Ectodermal cell (in vitro differentiated cells): ENCODE measurements at regions not wholly inside any gene's neighbourhood (a gene's known extent, or its start where the extent isn't known, plus 50 kb on each side); places are given as distances from the start of the nearest gene placed in this dataset.

ENCODE experiments used
- H3K27ac ChIP-seq: 2 replicates; pipeline ENCODE4 v1.7.0; 2013; ENCODE audit warnings: mild to moderate bottlenecking, low read depth, low read length; ENCODE audit not compliant: insufficient read depth, poor library complexity, severe bottlenecking
- H3K27me3 ChIP-seq: 2 replicates; pipeline ENCODE4 v1.7.0; 2013; ENCODE audit warnings: mild to moderate bottlenecking, low read length; ENCODE audit not compliant: insufficient read depth, control insufficient read depth, poor library complexity, severe bottlenecking
- H3K36me3 ChIP-seq: one replicate; pipeline ENCODE4 v1.7.0; 2013; ENCODE audit warnings: low read length; ENCODE audit not compliant: control insufficient read depth, insufficient read depth
- H3K4me1 ChIP-seq: one replicate; pipeline ENCODE4 v1.7.0; 2013; ENCODE audit warnings: low read length; ENCODE audit not compliant: control insufficient read depth, insufficient read depth
- H3K4me3 ChIP-seq: 2 replicates; pipeline ENCODE4 v1.7.0; 2013; ENCODE audit warnings: low read depth, low read length, control low read depth; ENCODE audit not compliant: insufficient read depth
- H3K9me3 ChIP-seq: 2 replicates; pipeline ENCODE4 v1.7.0; 2013; ENCODE audit warnings: mild to moderate bottlenecking, low read length, moderate library complexity; ENCODE audit not compliant: control insufficient read depth
- WGBS, 2 experiments: methylation state at CpG; one replicate each; pipeline ENCODE4 v1.1.7; 2013; ENCODE audit warnings: missing lambda C conversion rate in 2 of 2; 5-methylcytosine and 5-hydroxymethylcytosine counted together

- Histone ChIP-seq H3K4me1 (no peaks in the 10 kb centered on the region), H3K36me3 (no peaks in the 10 kb centered on the region), H3K27ac (no peak overlapping the region), H3K4me3 (no peak overlapping the region), H3K9me3 (peaks cover 2% of the 10 kb centered on the region), H3K27me3 (no peaks in the 10 kb centered on the region)
- 71 to 80% methylated on average over 3 of the region's 3 CpGs for WGBS, 2 experiments
Measured at GRCh38 chr15:95422255-95422654, 908.2 kb upstream of the NR2F2 start.

DNA sequence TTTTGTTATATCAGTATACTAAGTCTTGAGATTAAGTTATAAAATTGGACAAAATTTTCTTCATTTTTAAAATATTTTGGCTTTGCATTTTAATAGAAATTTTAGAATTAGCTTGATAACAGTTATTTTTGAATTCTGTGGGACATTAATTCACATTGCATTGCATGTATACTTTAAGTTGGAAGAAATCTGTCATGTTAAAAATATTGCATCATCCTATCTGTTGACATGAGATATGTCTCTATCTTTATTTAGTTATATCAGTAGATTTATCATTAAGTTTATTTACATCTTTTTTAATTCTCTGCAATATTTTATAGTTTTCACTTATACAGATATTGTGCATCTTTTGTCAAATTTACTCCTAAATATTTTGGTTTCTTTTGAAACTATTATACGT is 904.6 kb upstream of the NR2F2 start:
- no peaks in the 10 kb centered on the region for H3K36me3 ChIP-seq
- H3K4me3 ChIP-seq, result no peak overlapping the region
- no peaks in the 10 kb centered on the region for H3K27me3 ChIP-seq
- WGBS, 2 experiments, result no CpG with 5 or more reads among the region's 1 CpG
- H3K4me1 ChIP-seq, result no peaks in the 10 kb centered on the region
- H3K27ac ChIP-seq, result no peak overlapping the region
- H3K9me3 ChIP-seq, result peaks cover 2% of the 10 kb centered on the region

DNA sequence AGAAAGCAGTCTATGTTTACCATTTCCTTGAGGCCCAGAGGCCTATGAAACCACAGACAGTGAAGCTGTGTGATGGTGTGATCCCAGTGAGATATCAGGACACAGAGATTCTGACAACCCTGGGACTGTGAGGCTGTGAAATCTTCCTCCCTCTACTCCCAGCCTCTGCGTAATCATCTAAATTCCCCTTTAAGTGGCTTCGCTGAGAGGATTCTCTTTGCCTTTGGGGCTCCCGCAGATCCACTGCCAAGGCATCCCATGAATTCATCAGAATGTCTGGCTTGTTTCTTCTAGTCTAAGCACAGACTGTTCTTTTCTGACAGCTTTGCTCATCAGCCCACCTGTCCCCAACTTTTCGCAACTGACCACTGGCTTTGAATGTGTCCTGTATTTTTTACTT is 901.2 kb upstream of the NR2F2 start:
- Histone ChIP-seq H3K9me3 (no peaks in the 10 kb centered on the region), H3K27me3 (no peaks in the 10 kb centered on the region), H3K36me3 (no peaks in the 10 kb centered on the region), H3K4me1 (no peaks in the 10 kb centered on the region), H3K27ac (no peak overlapping the region), H3K4me3 (no peak overlapping the region)
- WGBS, 2 experiments, result 88 to 92% methylated on average over 4 of the region's 4 CpGs

DNA sequence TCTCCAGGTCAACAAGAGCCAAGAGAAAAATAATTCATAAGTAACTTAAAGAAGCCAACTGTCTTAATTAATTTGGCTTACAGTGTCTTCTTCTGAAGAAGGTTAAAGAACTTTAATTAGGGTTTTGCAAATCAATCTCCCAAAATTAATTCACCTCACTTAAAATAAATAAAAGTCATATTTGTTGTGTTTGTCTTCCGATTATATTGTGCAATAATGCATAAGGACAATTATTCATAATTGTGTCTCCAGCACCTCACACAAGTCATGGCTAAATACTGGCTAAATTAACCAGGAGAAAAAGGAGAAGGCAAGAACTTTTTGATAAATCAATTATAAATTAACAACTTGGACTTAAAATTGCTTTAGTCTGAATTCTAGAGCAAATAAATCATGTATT is 899.0 kb upstream of the NR2F2 start:
- H3K27me3 ChIP-seq, result no peaks in the 10 kb centered on the region
- H3K27ac ChIP-seq, result no peak overlapping the region
- H3K36me3 ChIP-seq, result no peaks in the 10 kb centered on the region
- H3K9me3 ChIP-seq, result no peaks in the 10 kb centered on the region
- H3K4me3 ChIP-seq, result no peak overlapping the region
- no CpG with 5 or more reads among the region's 1 CpG for WGBS, 2 experiments
- no peaks in the 10 kb centered on the region for H3K4me1 ChIP-seq

GRCh38 chr15:95432878-95433405 is 897.6 kb upstream of the NR2F2 start:
- no peaks in the 10 kb centered on the region for H3K4me1 ChIP-seq
- H3K9me3 ChIP-seq, result no peaks in the 10 kb centered on the region
- H3K27me3 ChIP-seq, result no peaks in the 10 kb centered on the region
- no peaks in the 10 kb centered on the region for H3K36me3 ChIP-seq
- WGBS, 2 experiments, result 83% methylated on average over 1 of the region's 2 CpGs; no CpG with 5 or more reads in 1 of the 2 experiments
- no peak overlapping the region for H3K27ac ChIP-seq
- H3K4me3 ChIP-seq, result no peak overlapping the region

DNA sequence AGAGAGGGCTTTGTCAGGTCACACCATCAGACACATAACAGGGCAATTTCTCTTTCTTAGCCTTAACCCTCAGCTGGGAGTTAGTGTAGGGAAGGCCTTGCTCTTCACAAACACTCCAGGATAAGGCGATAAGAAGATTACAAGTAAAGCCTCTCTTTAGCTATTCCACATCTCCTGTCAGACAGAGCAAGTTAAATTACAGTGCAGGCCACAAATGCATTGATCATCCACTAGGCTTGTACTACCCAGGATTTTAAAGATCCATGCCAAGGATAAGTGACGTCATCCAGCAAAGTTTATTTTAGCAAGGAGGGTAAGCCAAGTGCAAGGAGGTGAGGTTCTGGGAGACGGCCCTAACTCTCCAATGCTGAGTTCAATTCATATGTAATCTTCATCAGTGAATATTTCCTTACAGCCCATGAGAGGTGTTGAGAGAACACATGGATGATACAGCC is 890.6 kb upstream of the NR2F2 start:
- no peaks in the 10 kb centered on the region for H3K4me1 ChIP-seq
- H3K27me3 ChIP-seq, result no peaks in the 10 kb centered on the region
- WGBS, 2 experiments, result 93 to 100% methylated on average over 3 of the region's 3 CpGs
- no peak overlapping the region for H3K27ac ChIP-seq
- no peak overlapping the region for H3K4me3 ChIP-seq
- H3K36me3 ChIP-seq, result no peaks in the 10 kb centered on the region
- no peaks in the 10 kb centered on the region for H3K9me3 ChIP-seq

GRCh38 chr15:95440712-95441111 is 889.8 kb upstream of the NR2F2 start:
- Histone ChIP-seq H3K4me1 (no peaks in the 10 kb centered on the region), H3K27ac (no peak overlapping the region), H3K9me3 (no peaks in the 10 kb centered on the region), H3K36me3 (no peaks in the 10 kb centered on the region), H3K27me3 (no peaks in the 10 kb centered on the region), H3K4me3 (no peak overlapping the region)
- 92 to 95% methylated on average over 6 of the region's 6 CpGs for WGBS, 2 experiments

DNA sequence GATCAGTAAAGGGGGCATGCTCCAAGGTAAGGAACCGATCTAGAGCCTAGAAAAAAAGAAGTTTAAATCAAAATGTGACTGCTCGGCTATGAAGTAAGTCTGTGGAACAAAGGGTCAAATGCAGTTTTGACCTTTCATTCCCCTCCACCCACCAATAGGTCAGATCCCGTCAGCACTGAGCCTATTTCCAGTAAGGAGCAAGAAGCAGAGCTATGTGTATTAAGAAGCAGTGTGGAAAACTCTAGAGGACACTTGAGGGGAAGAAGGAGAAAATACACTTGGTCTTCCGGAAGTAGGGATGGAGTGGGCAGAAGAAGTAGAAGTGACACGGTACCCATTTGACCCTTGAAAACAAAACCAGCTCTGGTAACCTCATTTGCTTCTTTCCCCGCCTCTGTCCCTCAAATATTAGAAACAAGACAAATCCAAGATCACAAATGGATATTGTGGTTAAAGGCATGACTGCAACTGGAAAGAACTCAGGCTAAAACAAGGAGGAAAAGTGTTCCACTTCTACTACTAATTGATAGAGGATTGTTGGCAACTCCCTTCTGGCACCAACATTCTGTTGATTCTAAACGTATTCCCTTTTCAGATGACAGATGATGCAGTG is 888.3 kb upstream of the NR2F2 start:
- Histone ChIP-seq H3K4me1 (no peaks in the 10 kb centered on the region), H3K9me3 (no peaks in the 10 kb centered on the region), H3K4me3 (no peak overlapping the region), H3K27me3 (no peaks in the 10 kb centered on the region), H3K36me3 (no peaks in the 10 kb centered on the region), H3K27ac (no peak overlapping the region)
- 90 to 94% methylated on average over 5 to 7 of the region's 7 CpGs for WGBS, 2 experiments

DNA sequence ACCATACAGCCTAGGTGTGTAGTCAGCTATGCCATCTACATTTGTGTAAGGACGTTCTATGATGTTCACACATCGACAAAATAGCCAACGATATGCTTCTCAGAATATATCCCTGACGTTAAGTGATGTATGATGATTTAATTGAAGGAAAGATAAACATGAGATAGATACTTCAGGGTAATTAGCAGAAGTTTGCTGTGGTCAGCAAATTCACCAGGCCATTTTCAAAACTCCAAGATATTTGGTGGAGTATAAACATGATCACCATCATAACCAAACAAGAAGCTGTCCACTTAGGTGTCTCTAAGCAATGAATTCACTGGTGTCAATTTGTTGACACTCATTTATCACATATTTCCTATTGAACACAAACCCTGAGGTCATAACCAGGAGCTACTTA is 885.6 kb upstream of the NR2F2 start:
- Histone ChIP-seq H3K27ac (no peak overlapping the region), H3K36me3 (no peaks in the 10 kb centered on the region), H3K9me3 (no peaks in the 10 kb centered on the region), H3K4me1 (no peaks in the 10 kb centered on the region), H3K4me3 (no peak overlapping the region), H3K27me3 (no peaks in the 10 kb centered on the region)
- WGBS, 2 experiments, result 87 to 92% methylated on average over 4 of the region's 4 CpGs

DNA sequence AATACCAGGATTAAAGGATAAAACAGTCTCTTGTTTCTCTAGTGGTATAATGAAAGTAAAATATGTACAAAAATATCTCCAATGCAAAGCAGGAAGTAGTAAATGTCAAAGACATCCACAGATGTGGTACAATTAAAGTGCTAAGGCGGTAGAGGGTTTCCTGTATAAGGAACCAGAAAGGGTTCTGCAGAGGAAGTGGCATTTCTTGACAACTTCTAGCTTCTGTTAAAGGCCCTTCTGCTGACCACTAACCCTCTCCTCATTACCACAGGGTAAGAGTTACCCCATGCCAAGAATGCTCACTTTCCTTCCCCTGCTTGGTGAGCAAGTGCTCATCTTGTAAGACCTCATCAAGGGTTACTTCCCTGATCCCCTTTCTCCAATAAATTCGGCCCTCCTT is 883.6 kb upstream of the NR2F2 start:
- no peak overlapping the region for H3K4me3 ChIP-seq
- no peak overlapping the region for H3K27ac ChIP-seq
- WGBS, 2 experiments, result 88 to 91% methylated on average over 2 of the region's 2 CpGs
- no peaks in the 10 kb centered on the region for H3K4me1 ChIP-seq
- no peaks in the 10 kb centered on the region for H3K9me3 ChIP-seq
- no peaks in the 10 kb centered on the region for H3K36me3 ChIP-seq
- H3K27me3 ChIP-seq, result no peaks in the 10 kb centered on the region
